IPS-NIHi7 (cell line): ENCODE measurements at regions not wholly inside any gene's neighbourhood (a gene's known extent, or its start where the extent isn't known, plus 50 kb on each side); places are given as distances from the start of the nearest gene placed in this dataset.
"Not testable (repeated sequence)": the region's sequence is repeated elsewhere in the genome, so short reads cannot be mapped to it uniquely, and the experiment has no call there.

Experiments used
- DNase-seq: peaks from one replicate; pipeline ENCODE4 v3.0.0; 2012; ENCODE audit warnings: mixed read lengths; ENCODE audit errors: extremely low spot score

GRCh38 chr16:60558936-60559335 lies 1477.3 kb downstream of the CDH8 start:
- no peak for DNase-seq

DNA sequence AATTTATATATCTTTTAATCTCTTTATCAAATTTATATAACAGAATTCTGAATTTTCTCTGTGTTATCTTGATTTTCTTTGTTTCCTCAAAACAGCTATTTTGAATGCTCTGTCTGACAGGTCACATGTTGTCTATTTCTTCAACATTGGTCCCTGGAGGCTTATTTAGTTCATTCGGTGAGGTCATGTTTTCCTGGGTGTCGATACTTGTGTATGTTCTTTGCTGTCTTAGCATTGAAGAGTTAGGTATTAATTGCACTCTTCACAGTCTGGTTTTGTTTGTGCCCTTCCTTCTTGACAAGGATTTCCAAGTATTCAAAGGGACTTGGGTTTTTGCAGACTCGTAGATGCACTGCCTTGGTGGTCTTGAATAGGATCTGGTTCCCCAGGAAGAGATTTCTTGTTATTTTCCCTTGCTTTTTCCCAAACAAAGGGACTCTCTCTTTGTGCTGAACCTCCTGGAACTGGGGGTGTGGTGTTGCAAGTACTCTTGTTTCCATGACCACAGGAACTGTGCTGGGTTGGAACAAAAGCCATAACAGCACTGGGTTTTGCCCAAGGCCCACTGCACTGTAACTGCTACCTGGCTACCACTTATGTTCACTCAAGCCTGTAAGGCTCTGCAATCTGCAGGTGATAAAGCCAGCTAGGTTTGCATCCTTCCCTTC lies 1483.0 kb downstream of the CDH8 start:
- no peak for DNase-seq

- no peak for DNase-seq
Measured at GRCh38 chr16:60541535-60541934, 1494.7 kb downstream of the CDH8 start.

GRCh38 chr16:60510941-60511340 lies 1525.3 kb downstream of the CDH8 start:
- no peak for DNase-seq

DNA sequence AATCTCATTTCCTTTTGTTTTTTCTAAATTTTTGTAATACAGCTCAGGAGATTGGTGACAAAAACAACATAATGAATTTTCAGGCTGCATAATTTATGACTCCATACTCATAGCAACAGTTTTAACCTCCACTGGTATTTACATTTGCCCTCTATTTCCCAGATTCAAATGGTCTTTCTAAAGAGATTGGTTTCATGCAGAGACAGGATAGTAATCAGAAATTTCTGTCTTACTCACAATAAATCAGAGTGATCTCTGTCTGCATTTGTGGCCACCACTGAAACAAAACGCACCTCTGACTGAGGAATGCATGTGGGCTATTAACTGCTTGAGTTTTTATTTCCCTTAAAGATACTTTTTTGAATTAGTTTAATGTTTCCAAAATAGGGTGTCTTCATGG lies 1526.0 kb downstream of the CDH8 start:
- no peak for DNase-seq

DNA sequence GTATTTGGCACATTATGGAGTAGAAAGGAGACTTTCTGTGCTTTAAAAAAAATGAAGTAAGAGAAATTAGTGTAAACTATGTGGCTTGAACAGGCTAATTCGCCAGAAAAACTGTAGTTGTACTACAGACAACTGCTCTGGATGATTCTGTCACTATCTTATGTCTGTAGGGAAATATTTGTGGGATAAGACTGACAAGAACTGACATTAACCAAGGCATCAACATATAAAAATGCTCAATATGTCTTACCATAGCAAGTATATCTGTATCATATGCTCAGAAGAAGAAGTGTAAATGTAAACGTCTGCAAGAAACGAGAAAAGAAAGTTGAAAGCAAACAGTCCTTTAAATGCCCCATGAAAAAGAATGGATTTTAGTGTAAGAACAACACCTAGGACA lies 1545.0 kb downstream of the CDH8 start:
- no peak for DNase-seq

DNA sequence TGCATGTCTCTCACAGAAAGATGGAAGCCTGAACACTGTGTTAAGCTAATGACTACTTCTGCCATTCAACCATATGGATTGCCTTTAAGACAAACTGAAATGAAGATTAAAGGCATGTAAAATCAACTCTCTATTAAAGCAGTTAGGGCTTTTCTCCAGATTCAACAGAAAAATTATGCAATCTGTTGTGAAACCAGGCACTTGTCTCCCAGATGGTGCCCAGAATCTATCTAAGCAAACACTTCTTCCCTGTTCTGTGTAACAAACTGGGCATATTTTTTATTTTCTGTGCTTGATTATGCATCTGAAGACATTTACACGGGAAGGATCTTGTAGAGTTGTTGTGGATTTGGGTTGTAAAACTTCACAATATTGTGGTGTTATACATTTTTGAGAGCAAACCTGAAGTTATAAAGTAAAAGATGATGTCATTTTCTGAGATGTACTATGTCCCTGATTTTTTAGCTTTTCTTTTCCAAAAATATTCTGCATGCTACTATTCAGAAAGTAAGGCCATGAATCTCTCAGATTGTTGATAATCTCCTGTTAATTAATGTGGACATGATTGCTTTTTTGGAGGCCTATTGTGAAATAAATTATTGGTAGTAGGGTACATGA lies 1550.3 kb downstream of the CDH8 start:
- DNase-seq, result no peak

- no peak for DNase-seq
Measured at GRCh38 chr16:60484901-60485300, 1551.3 kb downstream of the CDH8 start.

- no peak for DNase-seq
Measured at GRCh38 chr16:60481591-60481990, 1554.6 kb downstream of the CDH8 start.

- no peak for DNase-seq
Measured at GRCh38 chr16:60478810-60479209, 1557.4 kb downstream of the CDH8 start.

DNA sequence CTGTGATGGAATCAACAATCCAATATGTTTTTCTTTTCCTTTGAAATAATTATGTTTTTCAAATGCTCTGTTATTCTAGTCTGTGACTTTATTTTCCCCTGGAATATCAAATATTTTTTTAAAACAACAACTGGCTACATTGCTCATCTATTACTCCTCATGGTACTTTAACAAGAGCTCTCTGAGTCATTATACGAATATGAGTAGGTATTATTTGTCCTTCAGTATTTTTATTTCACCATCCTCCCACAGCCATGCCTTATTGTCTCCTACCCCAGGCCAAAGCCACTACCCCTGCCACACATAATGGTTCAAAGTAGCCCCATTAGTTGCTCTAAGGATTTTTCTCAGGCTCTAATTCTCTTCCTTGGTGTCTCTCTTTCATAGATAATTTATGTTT lies 1572.3 kb downstream of the CDH8 start:
- no peak for DNase-seq

GRCh38 chr16:60459463-60459862 lies 1576.8 kb downstream of the CDH8 start:
- DNase-seq, result no peak

DNA sequence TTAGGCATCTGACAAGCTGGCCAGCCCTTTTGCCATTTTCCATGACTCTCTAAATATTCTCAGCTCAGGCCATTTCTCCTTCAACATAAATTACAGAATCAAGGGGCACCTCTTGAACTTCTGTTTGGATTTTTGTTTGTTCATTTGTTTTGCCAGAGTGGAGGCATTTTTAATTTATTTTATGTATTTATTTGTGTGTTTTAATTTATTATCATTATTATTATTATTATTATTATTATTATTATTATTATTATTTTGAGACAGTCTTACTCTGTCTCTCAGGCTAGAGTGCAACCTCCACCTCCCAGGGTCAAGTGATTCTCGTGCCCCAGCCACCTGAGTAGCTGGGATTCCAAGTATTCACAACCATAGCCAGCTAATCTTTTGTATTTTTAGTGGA lies 1578.0 kb downstream of the CDH8 start:
- no peak for DNase-seq

GRCh38 chr16:60452646-60453045 lies 1583.6 kb downstream of the CDH8 start:
- no peak for DNase-seq

DNA sequence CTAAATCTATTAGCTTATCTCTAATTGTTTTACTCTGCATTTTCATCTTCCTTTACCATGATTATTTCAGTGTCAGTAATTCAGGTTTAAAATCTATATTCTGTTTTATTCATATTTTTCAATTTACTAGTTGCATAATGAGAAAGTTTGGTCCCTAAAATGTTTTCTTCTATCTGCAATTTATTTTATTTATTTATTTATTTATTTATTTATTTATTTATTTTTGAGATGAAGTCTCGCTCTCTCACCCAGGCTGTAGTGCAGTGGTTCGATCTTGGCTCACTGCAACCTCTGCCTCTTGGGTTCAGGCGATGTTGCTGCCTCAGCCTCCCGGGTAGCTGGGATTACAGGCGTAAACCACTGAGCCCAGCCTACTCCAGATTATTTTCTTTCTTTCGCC lies 1597.3 kb downstream of the CDH8 start:
- DNase-seq, result no peak

DNA sequence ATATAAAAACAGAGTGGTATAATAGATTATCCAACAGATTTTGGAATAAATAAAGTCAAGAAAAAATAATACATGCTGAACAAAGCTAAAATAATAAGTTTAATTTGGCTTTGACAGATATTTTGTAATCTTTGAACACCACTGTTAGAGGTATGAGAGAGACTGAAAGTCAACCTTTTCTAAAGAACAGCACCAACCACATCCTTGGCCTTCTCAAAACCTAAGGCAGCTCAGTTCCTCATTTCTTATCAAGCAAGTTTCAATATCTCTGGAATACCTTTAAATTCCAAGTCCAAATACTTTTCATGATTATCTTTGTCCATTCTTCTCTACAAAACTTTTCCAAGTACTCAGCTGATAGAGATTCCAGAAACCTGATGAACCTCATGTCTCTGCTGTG lies 1603.8 kb downstream of the CDH8 start:
- no peak for DNase-seq

DNA sequence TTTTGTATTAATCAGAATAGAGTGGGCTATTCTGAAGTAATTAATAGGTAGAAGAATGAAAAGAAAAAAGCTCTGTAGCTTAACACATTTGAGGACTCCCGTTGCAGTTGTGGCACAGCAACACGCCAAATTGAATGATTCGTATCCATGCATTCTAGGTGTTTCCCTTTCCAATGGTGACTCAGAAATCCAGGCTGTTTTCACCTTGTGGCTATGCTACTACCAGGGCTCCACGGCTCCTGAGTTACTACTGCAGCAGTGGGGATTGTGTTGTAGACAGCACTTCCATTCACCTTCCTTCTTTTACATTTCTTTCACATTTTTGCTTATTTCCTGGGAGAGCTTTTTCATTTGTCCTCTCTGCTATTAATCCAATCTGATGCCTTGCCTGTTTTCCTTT lies 1616.4 kb downstream of the CDH8 start:
- DNase-seq, result peak; percentile 14

- peak; percentile 20 for DNase-seq
Measured at GRCh38 chr16:60414613-60415012, 1621.6 kb downstream of the CDH8 start.

GRCh38 chr16:60413969-60414368 lies 1622.3 kb downstream of the CDH8 start:
- DNase-seq, result no peak

DNA sequence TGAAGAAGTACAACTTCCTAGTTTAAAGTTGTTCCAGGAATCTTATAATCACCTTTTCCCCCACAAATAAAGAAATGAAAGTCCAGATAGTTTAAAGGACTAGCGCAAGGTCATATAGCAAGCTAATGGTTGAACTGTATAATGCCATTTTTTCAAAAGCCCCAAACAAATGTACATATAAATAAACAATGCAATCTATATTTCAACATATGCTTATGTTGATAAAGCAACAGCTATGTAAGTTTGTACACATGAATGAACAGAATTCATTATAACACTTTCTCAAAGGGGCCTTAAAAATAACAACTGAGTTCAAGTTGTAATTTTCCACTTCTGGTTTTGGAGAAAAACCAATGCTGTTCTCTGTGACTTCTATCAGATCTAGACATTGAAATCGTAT lies 1628.6 kb downstream of the CDH8 start:
- DNase-seq, result no peak

DNA sequence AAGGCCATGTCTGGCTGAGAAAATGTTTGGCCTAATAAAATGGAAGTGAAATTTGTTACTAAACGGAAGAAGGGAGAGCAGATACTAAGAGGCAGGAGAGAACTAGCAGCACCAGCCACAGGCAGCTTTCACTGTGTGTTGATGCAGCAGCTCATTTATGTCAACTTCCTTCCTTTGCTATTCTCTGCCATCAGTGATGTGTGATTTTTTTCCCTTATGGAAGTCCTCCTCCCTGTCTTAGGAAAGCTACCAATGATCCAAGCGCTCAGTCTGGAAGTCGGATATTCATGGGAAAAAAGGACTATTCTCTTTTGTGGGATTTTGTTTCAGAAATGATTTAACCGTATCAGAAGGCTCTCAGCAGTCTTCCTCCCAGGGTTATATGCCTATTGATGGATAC lies 1629.2 kb downstream of the CDH8 start:
- no peak for DNase-seq

GRCh38 chr16:60405286-60405685 lies 1631.0 kb downstream of the CDH8 start:
- DNase-seq, result no peak

DNA sequence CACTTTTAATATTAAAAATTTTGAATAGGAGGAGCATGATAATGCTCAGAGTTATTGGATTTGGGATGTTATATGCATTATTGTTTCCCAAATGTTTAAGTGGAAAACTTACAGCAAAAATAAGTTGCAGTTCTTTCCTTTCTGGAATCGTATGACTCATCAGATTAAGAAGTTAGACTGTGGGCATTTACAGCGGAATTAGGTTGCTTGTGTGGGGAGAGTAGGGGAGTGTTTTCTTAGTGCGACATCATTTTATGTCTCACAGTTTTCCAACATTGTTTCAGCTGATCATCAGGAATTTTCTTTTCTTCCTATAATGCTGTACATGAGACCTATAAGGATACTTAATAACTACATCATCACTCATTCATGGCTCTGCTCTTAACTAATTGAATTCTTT lies 1631.8 kb downstream of the CDH8 start:
- DNase-seq, result no peak

DNA sequence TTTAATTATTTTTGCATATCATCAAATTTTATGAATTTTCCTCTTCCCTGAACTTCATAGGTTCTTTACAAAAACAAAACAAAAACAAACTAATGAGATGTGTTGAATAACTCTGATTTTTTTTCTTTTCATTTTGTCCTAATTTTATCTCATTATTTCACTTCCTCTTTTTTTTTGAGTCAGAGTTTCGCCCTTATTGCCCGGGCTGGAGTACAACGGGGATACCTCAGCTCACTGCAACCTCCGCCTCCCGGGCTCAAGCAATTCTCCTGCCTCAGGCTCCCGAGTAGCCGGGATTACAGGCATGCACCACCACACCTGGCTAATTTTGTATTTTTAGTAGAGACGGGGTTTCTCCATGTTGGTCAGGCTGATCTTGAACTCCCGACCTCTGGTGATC lies 1633.3 kb downstream of the CDH8 start:
- DNase-seq, result not testable (repeated sequence)
